ENCODE measurements at regions not wholly inside any gene's neighbourhood (a gene's known extent, or its start where the extent isn't known, plus 50 kb on each side); places are given as distances from the start of the nearest gene placed in this dataset.

GRCh38 chr4:34091451-34091850, 2152.9 kb downstream of the ARAP2 start:
- TF ChIP-seq CTCF (IDR thresholded peaks at IDR 0.05) = no peak
- Histone ChIP-seq H3K27me3 (no peaks in the 10 kb centered on the region), H3K27ac (no peak overlapping the region), H3K36me3 (no peaks in the 10 kb centered on the region), H3K4me3 (no peak overlapping the region), H3K9me3 (peaks cover 0 to 4% (median 0%) of the 10 kb centered on the region in 11 donors), H3K4me1 (no peaks in the 10 kb centered on the region)
- no peak for ATAC-seq
- intact Hi-C loops (cut with DNase I) = no loop called here
- no peak for DNase-seq
- WGBS, 2 donors = 47 to 56% methylated on average over 1 of the region's 1 CpG

GRCh38 chr4:34094114-34094513, 2150.2 kb downstream of the ARAP2 start:
- no peak overlapping the region for H3K27ac ChIP-seq
- H3K27me3 ChIP-seq = no peaks in the 10 kb centered on the region
- no peaks in the 10 kb centered on the region for H3K36me3 ChIP-seq
- no peaks in the 10 kb centered on the region for H3K4me1 ChIP-seq
- intact Hi-C loops (cut with DNase I) = no loop called here
- TF ChIP-seq CTCF (IDR thresholded peaks at IDR 0.05) = no peak
- H3K9me3 ChIP-seq = no peaks in the 10 kb centered on the region
- H3K4me3 ChIP-seq = no peak overlapping the region
- no peak for ATAC-seq
- DNase-seq = no peak

- WGBS, 2 donors = 26 to 31% methylated on average over 1 of the region's 1 CpG
- Histone ChIP-seq H3K27ac (no peak overlapping the region), H3K9me3 (no peaks in the 10 kb centered on the region), H3K4me3 (no peak overlapping the region), H3K36me3 (no peaks in the 10 kb centered on the region), H3K4me1 (no peaks in the 10 kb centered on the region), H3K27me3 (no peaks in the 10 kb centered on the region)
- no peak for TF ChIP-seq CTCF (IDR thresholded peaks at IDR 0.05)
- no peak for ATAC-seq
- DNase-seq = no peak
- intact Hi-C loops (cut with DNase I) = no loop called here
Observed at GRCh38 chr4:34105311-34105710, 2139.0 kb downstream of the ARAP2 start.

GRCh38 chr4:34108391-34108790, 2135.9 kb downstream of the ARAP2 start:
- Histone ChIP-seq H3K27ac (no peak overlapping the region), H3K36me3 (no peaks in the 10 kb centered on the region), H3K27me3 (no peaks in the 10 kb centered on the region), H3K4me1 (no peaks in the 10 kb centered on the region), H3K9me3 (no peaks in the 10 kb centered on the region), H3K4me3 (no peak overlapping the region)
- ATAC-seq (no peak), DNase-seq (no peak)
- TF ChIP-seq CTCF (IDR thresholded peaks at IDR 0.05) = no peak
- intact Hi-C loops (cut with DNase I) = no loop called here

GRCh38 chr4:34112573-34112972, 2131.7 kb downstream of the ARAP2 start:
- 83% methylated on average over 2 of the region's 2 CpGs for WGBS, 2 donors
- TF ChIP-seq CTCF (IDR thresholded peaks at IDR 0.05) = no peak
- H3K27ac ChIP-seq = no peak overlapping the region
- H3K9me3 ChIP-seq = no peaks in the 10 kb centered on the region
- H3K36me3 ChIP-seq = no peaks in the 10 kb centered on the region
- ATAC-seq = no peak
- H3K27me3 ChIP-seq = no peaks in the 10 kb centered on the region
- H3K4me3 ChIP-seq = no peak overlapping the region
- intact Hi-C loops (cut with DNase I) = no loop called here
- no peaks in the 10 kb centered on the region for H3K4me1 ChIP-seq
- DNase-seq = no peak
